ENCODE measurements at regions not wholly inside any gene's neighbourhood (a gene's known extent, or its start where the extent isn't known, plus 50 kb on each side); places are given as distances from the start of the nearest gene placed in this dataset.

GRCh38 chr1:118564961-118565703 is 380.1 kb upstream of the SPAG17 start:
- TF ChIP-seq CTCF (IDR thresholded peaks at IDR 0.05; ENCODE audit: low read depth, low read length) (no peak), POLR2A (IDR thresholded peaks at IDR 0.05; ENCODE audit: extremely low read depth, insufficient read length) (no peak), MYC (IDR thresholded peaks at IDR 0.05; ENCODE audit: low read depth, low read length) (no peak)
